WTC11 (cell line): ENCODE measurements at regions not wholly inside any gene's neighbourhood (a gene's known extent, or its start where the extent isn't known, plus 50 kb on each side); places are given as distances from the start of the nearest gene placed in this dataset.

Source experiments
- ATAC-seq: fragments of 200-7000 bp; cut with Tn5 transposase; 2 replicates; pipeline ENCODE4 v1.10.0; 2021; ENCODE audit warnings: mild to moderate bottlenecking, moderate library complexity
- CTCF ChIA-PET: fragments of 300-600 bp; sonication (Branson Sonifier 250); formaldehyde crosslinking; loops from one replicate; lab custom pipeline; 2021; ENCODE audit warnings: antibody characterized with exemption; lab: Charles Lee
- POLR2A ChIA-PET: fragments of 350-600 bp; sonication (Branson Sonifier 250); formaldehyde crosslinking; loops from one replicate; lab custom pipeline; 2021; ENCODE audit warnings: antibody characterized with exemption; lab: Charles Lee
- DNase-seq: peaks from one replicate; pipeline ENCODE4 v3.0.0; 2021; ENCODE audit warnings: low spot score
- H3K27ac Mint-ChIP-seq: 2 replicates; pipeline ENCODE4 v1.8.0; 2021; ENCODE audit warnings: mixed read lengths
- H3K27me3 Mint-ChIP-seq: 2 replicates; pipeline ENCODE4 v1.8.0; 2021; ENCODE audit warnings: low read depth, mild to moderate bottlenecking, moderate library complexity, mixed read lengths
- H3K36me3 Mint-ChIP-seq: 2 replicates; pipeline ENCODE4 v1.8.0; 2021; ENCODE audit warnings: mixed read lengths
- H3K4me1 Mint-ChIP-seq: 2 replicates; pipeline ENCODE4 v1.8.0; 2022; ENCODE audit warnings: mixed read lengths
- H3K4me3 Mint-ChIP-seq: 2 replicates; pipeline ENCODE4 v1.8.0; 2021; ENCODE audit warnings: mild to moderate bottlenecking, moderate library complexity, mixed read lengths
- H3K9me3 Mint-ChIP-seq: 2 replicates; pipeline ENCODE4 v1.8.0; 2021; ENCODE audit warnings: mixed read lengths
- ARID4B ChIP-seq: sonication (generic); formaldehyde crosslinking; IDR thresholded peaks from 2 replicates; pipeline ENCODE4 v1.8.0; 2023; ENCODE audit warnings: missing genetic modification reagents, mild to moderate bottlenecking, borderline replicate concordance
- CREM ChIP-seq: sonication (generic); formaldehyde crosslinking; IDR thresholded peaks from 2 replicates; pipeline ENCODE4 v1.8.1; 2022; ENCODE audit warnings: mild to moderate bottlenecking, missing genetic modification reagents, moderate library complexity
- E2F5 ChIP-seq: sonication (generic); formaldehyde crosslinking; IDR thresholded peaks from 2 replicates; pipeline ENCODE4 v1.8.1; 2022; ENCODE audit warnings: mild to moderate bottlenecking, moderate library complexity, missing genetic modification reagents
- ETV6 ChIP-seq: sonication (generic); formaldehyde crosslinking; IDR thresholded peaks from 2 replicates; pipeline ENCODE4 v1.8.1; 2022; ENCODE audit warnings: mild to moderate bottlenecking, missing genetic modification reagents
- FOXK1 ChIP-seq: sonication (generic); formaldehyde crosslinking; IDR thresholded peaks from 2 replicates; pipeline ENCODE4 v1.8.0; 2022; ENCODE audit warnings: mild to moderate bottlenecking, moderate library complexity, missing genetic modification reagents
- HMGA2 ChIP-seq: fragments of 250-450 bp; sonication (Bioruptor Pico); IDR thresholded peaks from 2 replicates; pipeline ENCODE4 v1.4.0; 2021; ENCODE audit warnings: mild to moderate bottlenecking, moderate library complexity
- JAZF1 ChIP-seq: fragments of 250-450 bp; sonication (Bioruptor Pico); IDR thresholded peaks from 2 replicates; pipeline ENCODE4 v1.9.0; 2021; ENCODE audit warnings: moderate library complexity, mild to moderate bottlenecking, inconsistent platforms
- MXD4 ChIP-seq: fragments of 250-450 bp; sonication (Bioruptor Pico); IDR thresholded peaks from 2 replicates; pipeline ENCODE4 v1.8.0; 2021; ENCODE audit warnings: mild to moderate bottlenecking, moderate library complexity, borderline replicate concordance
- NFATC4 ChIP-seq: fragments of 250-450 bp; sonication (Bioruptor Pico); IDR thresholded peaks from 2 replicates; pipeline ENCODE4 v1.9.0; 2021; ENCODE audit warnings: mild to moderate bottlenecking
- NR2C2 ChIP-seq: sonication (generic); formaldehyde crosslinking; IDR thresholded peaks from 2 replicates; pipeline ENCODE4 v1.8.0; 2022; ENCODE audit warnings: mild to moderate bottlenecking, missing genetic modification reagents
- NR3C1 ChIP-seq: sonication (generic); formaldehyde crosslinking; conservative IDR thresholded peaks from 2 replicates; pipeline ENCODE4 v1.8.1; 2023; ENCODE audit warnings: low read depth, mild to moderate bottlenecking, missing genetic modification reagents
- RELA ChIP-seq: sonication (generic); formaldehyde crosslinking; IDR thresholded peaks from 2 replicates; pipeline ENCODE4 v1.8.1; 2022; ENCODE audit warnings: missing genetic modification reagents, mild to moderate bottlenecking, borderline replicate concordance
- STAT6 ChIP-seq: sonication (generic); formaldehyde crosslinking; conservative IDR thresholded peaks from 2 replicates; pipeline ENCODE4 v1.8.1; 2023; ENCODE audit warnings: mild to moderate bottlenecking, low read depth, missing genetic modification reagents, moderate library complexity
- TEAD1 ChIP-seq: sonication (generic); formaldehyde crosslinking; IDR thresholded peaks from 2 replicates; pipeline ENCODE4 v1.8.0; 2022; ENCODE audit warnings: mild to moderate bottlenecking, missing genetic modification reagents
- ZNF219 ChIP-seq: sonication (generic); formaldehyde crosslinking; IDR thresholded peaks from 2 replicates; pipeline ENCODE4 v1.8.0; 2023; ENCODE audit warnings: missing genetic modification reagents, mild to moderate bottlenecking, borderline replicate concordance
- ZNF263 ChIP-seq: sonication (generic); formaldehyde crosslinking; IDR thresholded peaks from 2 replicates; pipeline ENCODE4 v1.8.1; 2022; ENCODE audit warnings: low read depth, mild to moderate bottlenecking, moderate library complexity, missing genetic modification reagents
- ZNF317 ChIP-seq: sonication (generic); formaldehyde crosslinking; IDR thresholded peaks from 2 replicates; pipeline ENCODE4 v1.8.1; 2023; ENCODE audit warnings: low read depth, mild to moderate bottlenecking, moderate library complexity, missing genetic modification reagents, borderline replicate concordance
- ZNF423 ChIP-seq: fragments of 250-450 bp; sonication (Bioruptor Pico); IDR thresholded peaks from 2 replicates; pipeline ENCODE4 v2.1.2; 2022; ENCODE audit warnings: mild to moderate bottlenecking, moderate library complexity
- TF ChIP-seq, protein P1 (sequence below): sonication (generic); formaldehyde crosslinking; IDR thresholded peaks from 2 replicates; pipeline ENCODE4 v1.8.0; 2022; ENCODE audit warnings: mild to moderate bottlenecking, missing genetic modification reagents

DNA sequence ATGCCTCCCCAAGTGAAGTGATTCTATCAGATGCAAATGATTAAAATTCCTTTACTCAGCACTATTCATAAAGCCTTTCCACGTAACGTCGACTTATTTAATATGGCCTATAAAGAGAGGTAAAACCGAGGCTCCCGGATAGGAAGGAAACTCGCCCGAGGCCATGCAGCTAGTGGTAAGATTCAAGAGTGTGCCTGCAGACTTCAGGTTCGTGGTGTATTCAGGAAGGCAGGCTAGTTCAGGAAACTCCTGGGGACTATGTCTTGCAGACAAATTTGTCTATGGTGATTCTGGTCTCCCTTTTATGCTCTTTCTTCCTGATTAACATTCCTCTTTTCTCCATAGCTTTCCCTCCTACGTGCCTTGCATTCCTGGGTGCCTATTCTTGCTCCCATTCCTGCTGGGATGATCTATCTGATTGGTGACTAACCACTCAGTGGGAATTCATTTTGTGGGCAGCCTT, 150.7 kb downstream of the SST start (continued):
- TF ChIP-seq ZNF423 (peak; percentile 68), ZNF219 (CRISPR knock-in tag) (no peak), E2F5 (no peak), CREM (CRISPR knock-in tag) (no peak), MXD4 (no peak), NR2C2 (CRISPR knock-in tag) (no peak), ARID4B (CRISPR knock-in tag) (no peak), NFATC4 (no peak), RELA (CRISPR knock-in tag) (no peak), JAZF1 (no peak), FOXK1 (no peak), ETV6 (CRISPR knock-in tag) (peak; percentile 82)
- TF ChIP-seq, protein P1, sequence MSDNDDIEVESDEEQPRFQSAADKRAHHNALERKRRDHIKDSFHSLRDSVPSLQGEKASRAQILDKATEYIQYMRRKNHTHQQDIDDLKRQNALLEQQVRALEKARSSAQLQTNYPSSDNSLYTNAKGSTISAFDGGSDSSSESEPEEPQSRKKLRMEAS (CRISPR knock-in tag), result no peak

DNA sequence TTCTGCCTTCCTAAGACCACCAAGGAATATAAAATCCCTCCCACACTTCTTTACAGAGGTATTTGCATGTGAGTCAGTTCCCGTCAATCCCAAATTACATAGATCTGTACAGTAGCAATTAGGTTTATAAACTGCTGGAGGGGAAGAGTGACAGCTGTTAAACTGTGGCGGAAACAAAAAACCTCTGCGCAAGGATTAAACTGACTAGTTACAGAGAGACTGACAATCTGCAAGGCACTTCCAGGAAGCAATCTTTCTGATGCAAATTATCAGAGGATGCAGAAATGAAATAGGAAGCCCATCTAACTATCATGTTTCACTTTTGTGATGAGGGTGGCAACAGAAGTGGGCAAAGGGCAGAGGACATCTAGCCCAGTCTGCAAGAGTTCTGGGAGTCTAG, 150.4 kb downstream of the RTP4 start:
- H3K4me1 Mint-ChIP-seq, result peaks cover 40% of the 10 kb centered on the region
- 0 out of 2 replicates have a peak overlapping the region, but pooled peaks have one; percentile 8 for H3K4me3 Mint-ChIP-seq
- H3K36me3 Mint-ChIP-seq, result peaks cover 17% of the 10 kb centered on the region
- peaks cover 29% of the 10 kb centered on the region for H3K9me3 Mint-ChIP-seq
- DNase-seq, result no peak
- CTCF ChIA-PET, result interaction anchor here (2.4 kb wide), 1 partner anchor 199 kb away, joined by 12 read pairs; no protein-coding TSS in a partner anchor
- peak overlapping the region; percentile 95 for H3K27ac Mint-ChIP-seq
- TF ChIP-seq NR3C1 (CRISPR knock-in tag) (no peak), ZNF317 (CRISPR knock-in tag) (no peak), ZNF263 (CRISPR knock-in tag) (no peak), STAT6 (CRISPR knock-in tag) (no peak), HMGA2 (no peak), ETV6 (CRISPR knock-in tag) (peak; percentile 79; the same call in 1 of the 2 replicates), TEAD1 (CRISPR knock-in tag) (no peak)
- TF ChIP-seq, protein P1 (CRISPR knock-in tag), result no peak
- TF ChIP-seq, all 79 proteins: peak for 1
- no peaks in the 10 kb centered on the region; the same call in none of the 2 replicates for H3K27me3 Mint-ChIP-seq
- POLR2A ChIA-PET, result no interaction called here
- no peak for ATAC-seq
